ENCODE measurements at regions not wholly inside any gene's neighbourhood (a gene's known extent, or its start where the extent isn't known, plus 50 kb on each side); places are given as distances from the start of the nearest gene placed in this dataset.

- TF ChIP-seq, protein P1, sequence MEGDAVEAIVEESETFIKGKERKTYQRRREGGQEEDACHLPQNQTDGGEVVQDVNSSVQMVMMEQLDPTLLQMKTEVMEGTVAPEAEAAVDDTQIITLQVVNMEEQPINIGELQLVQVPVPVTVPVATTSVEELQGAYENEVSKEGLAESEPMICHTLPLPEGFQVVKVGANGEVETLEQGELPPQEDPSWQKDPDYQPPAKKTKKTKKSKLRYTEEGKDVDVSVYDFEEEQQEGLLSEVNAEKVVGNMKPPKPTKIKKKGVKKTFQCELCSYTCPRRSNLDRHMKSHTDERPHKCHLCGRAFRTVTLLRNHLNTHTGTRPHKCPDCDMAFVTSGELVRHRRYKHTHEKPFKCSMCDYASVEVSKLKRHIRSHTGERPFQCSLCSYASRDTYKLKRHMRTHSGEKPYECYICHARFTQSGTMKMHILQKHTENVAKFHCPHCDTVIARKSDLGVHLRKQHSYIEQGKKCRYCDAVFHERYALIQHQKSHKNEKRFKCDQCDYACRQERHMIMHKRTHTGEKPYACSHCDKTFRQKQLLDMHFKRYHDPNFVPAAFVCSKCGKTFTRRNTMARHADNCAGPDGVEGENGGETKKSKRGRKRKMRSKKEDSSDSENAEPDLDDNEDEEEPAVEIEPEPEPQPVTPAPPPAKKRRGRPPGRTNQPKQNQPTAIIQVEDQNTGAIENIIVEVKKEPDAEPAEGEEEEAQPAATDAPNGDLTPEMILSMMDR (IDR thresholded peaks at IDR 0.05; ENCODE audit: low read depth, low read length), result no peak
- H3K4me3 ChIP-seq (ENCODE audit: low read depth, low read length), result no peak overlapping the region
Observed at GRCh38 chr6:15854826-15855710, 192.2 kb upstream of the DTNBP1 start.

DNA sequence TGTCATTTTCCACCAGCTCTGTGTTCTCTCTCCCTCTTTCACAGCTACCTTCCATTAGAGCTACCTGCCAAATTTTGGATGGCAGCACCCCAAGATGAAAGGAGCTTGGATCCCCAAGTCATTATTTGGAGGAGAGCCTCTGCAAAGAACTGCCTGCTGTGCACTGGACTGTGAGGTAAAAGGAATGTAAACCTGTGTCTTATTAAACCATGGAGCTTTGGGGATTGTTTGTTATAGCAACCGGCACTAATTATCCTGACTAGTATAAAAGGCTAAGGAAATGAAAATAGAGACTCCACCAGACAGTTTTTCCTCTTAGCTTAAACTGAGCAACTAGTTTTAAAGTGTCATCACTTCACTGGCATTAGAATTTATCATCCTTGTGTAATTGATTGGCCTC, 191.6 kb upstream of the DTNBP1 start:
- TF ChIP-seq, protein P1 (IDR thresholded peaks at IDR 0.05; ENCODE audit: low read depth, low read length), result no peak

DNA sequence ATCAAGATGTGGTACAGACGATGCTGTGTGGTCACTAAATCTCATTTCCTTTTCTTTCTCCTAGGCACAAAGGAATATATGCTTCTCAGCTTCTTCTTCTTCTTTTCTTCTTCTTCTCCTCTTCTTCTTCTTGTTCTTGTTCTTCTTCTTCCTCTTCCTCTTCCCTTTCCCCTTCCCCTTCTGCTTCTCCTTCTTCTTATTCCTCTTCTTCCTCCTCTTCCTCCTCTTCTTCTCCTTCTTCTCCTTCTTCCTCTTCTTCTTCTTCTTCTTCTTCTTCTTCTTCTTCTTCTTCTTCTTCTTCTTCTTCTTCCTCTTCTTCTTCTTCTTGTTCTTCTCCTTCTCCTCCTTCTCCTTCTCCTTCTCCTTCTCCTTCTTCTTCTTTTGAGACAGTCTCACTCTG, 190.4 kb upstream of the DTNBP1 start:
- TF ChIP-seq, protein P1 (IDR thresholded peaks at IDR 0.05; ENCODE audit: low read depth, low read length), result no peak
- no peak overlapping the region for H3K4me3 ChIP-seq (ENCODE audit: low read depth, low read length)

More for the DNA sequence above, 191.6 kb upstream of the DTNBP1 start:
- H3K4me3 ChIP-seq (ENCODE audit: low read depth, low read length), result no peak overlapping the region

GRCh38 chr6:15852289-15852688, 189.5 kb upstream of the DTNBP1 start:
- no peak overlapping the region for H3K4me3 ChIP-seq (ENCODE audit: low read depth, low read length)
- TF ChIP-seq, protein P1 (IDR thresholded peaks at IDR 0.05; ENCODE audit: low read depth, low read length), result no peak

DNA sequence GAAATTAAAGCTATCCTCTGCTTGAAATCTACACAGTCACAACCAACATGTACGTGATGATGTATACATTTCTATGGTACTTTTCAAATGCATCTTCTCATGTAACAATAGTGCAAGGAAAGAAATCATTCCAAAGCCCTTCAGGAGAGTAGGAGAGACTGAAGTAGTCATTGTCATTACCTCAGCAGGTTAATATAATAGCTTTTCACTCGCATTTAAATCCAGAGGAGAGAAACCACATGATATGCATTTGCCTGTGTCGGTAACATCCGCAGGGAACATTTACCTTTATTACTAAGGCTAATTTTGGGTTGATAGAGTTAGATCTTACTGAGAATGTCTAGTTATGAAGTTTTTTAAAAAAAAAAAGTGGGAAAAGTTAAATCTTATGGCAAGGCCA, 186.6 kb upstream of the DTNBP1 start:
- no peak overlapping the region for H3K4me3 ChIP-seq (ENCODE audit: low read depth, low read length)

DNA sequence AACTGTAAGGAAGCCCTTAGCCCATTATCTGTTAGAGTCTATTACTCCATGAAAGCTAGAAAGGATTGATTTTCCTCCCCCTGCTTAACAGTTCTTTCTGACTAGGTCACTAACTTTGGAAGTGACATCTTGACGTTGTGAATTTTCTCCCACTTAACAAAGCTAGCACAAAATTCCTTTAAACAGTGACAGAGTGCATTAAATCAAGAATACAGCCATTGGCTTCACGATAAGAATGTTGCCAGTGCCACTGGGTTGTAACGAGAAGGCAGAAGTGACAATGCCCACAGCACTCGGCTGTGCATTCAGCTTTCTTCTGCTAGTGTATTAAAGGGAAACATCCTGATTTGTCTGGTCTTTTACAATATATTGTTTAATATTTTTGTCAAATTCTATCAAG, 182.7 kb upstream of the DTNBP1 start:
- TF ChIP-seq, protein P1 (IDR thresholded peaks at IDR 0.05; ENCODE audit: low read depth, low read length), result no peak
- H3K4me3 ChIP-seq (ENCODE audit: low read depth, low read length), result no peak overlapping the region

More for the DNA sequence above, 186.6 kb upstream of the DTNBP1 start:
- TF ChIP-seq, protein P1 (IDR thresholded peaks at IDR 0.05; ENCODE audit: low read depth, low read length), result no peak

- H3K4me3 ChIP-seq (ENCODE audit: low read depth, low read length), result no peak overlapping the region
- TF ChIP-seq, protein P1 (IDR thresholded peaks at IDR 0.05; ENCODE audit: low read depth, low read length), result no peak
Observed at GRCh38 chr6:15843764-15844163, 180.9 kb upstream of the DTNBP1 start.

Measured in WI38 (cell line).